Erythroblast (primary cell): ENCODE measurements at regions not wholly inside any gene's neighbourhood (a gene's known extent, or its start where the extent isn't known, plus 50 kb on each side); places are given as distances from the start of the nearest gene placed in this dataset.

Experiments
- GATA1 ChIP-seq: IDR thresholded peaks from 2 replicates; pipeline ENCODE4 v1.6.1; 2011; ENCODE audit warnings: low read depth, mild to moderate bottlenecking, control low read depth, low read length, moderate library complexity
- POLR2A ChIP-seq: IDR thresholded peaks from 2 replicates; pipeline ENCODE4 v1.6.1; 2011; ENCODE audit warnings: mild to moderate bottlenecking, low read length

GRCh38 chr4:186404562-186405134 is 138.7 kb downstream of the F11 start:
- TF ChIP-seq POLR2A (no peak), GATA1 (no peak)
